ENCODE measurements at regions not wholly inside any gene's neighbourhood (a gene's known extent, or its start where the extent isn't known, plus 50 kb on each side); places are given as distances from the start of the nearest gene placed in this dataset.

- no peak for TF ChIP-seq CTCF (IDR thresholded peaks at IDR 0.05; ENCODE audit: poor library complexity)
- Histone ChIP-seq H3K27me3 (no peaks in the 10 kb centered on the region), H3K79me2 (no peaks in the 10 kb centered on the region), H3K4me2 (no peak overlapping the region), H3K4me3 (no peak overlapping the region), H3K36me3 (replicated peaks; ENCODE audit: insufficient read depth, low read depth) (no peaks in the 10 kb centered on the region), H3K9me3 (ENCODE audit: low read depth) (no peaks in the 10 kb centered on the region), H3K9me2 (replicated peaks; ENCODE audit: insufficient read depth) (no peaks in the 10 kb centered on the region), H3K4me1 (ENCODE audit: insufficient read depth) (no peaks in the 10 kb centered on the region), H4K20me1 (ENCODE audit: insufficient read depth, poor library complexity, severe bottlenecking) (no peaks in the 10 kb centered on the region), H2AFZ (no peak overlapping the region), H3K27ac (no peak overlapping the region)
- DNase-seq (ENCODE audit: low spot score) = no peak
- 78% methylated on average over 3 of the region's 3 CpGs for WGBS (ENCODE audit: low lambda C conversion rate, missing lambda C conversion rate)
These were observed 121.7 kb upstream of the TPM1 start for GRCh38 chr15:62920682-62921502.

GRCh38 chr15:62922514-62922913 is 120.0 kb upstream of the TPM1 start:
- Histone ChIP-seq H2AFZ (no peak overlapping the region), H3K36me3 (replicated peaks; ENCODE audit: insufficient read depth, low read depth) (no peaks in the 10 kb centered on the region), H3K4me3 (no peak overlapping the region), H3K27ac (no peak overlapping the region), H3K4me1 (ENCODE audit: insufficient read depth) (no peaks in the 10 kb centered on the region), H3K27me3 (no peaks in the 10 kb centered on the region), H4K20me1 (ENCODE audit: insufficient read depth, poor library complexity, severe bottlenecking) (no peaks in the 10 kb centered on the region), H3K79me2 (no peaks in the 10 kb centered on the region), H3K9me3 (ENCODE audit: low read depth) (no peaks in the 10 kb centered on the region), H3K4me2 (no peak overlapping the region), H3K9me2 (replicated peaks; ENCODE audit: insufficient read depth) (no peaks in the 10 kb centered on the region)
- 83% methylated on average over 3 of the region's 3 CpGs for WGBS (ENCODE audit: low lambda C conversion rate, missing lambda C conversion rate)
- no peak for DNase-seq (ENCODE audit: low spot score)
- TF ChIP-seq CTCF (IDR thresholded peaks at IDR 0.05; ENCODE audit: poor library complexity) = no peak
- TF ChIP-seq EZH2 (IDR thresholded peaks at IDR 0.05; ENCODE audit: borderline replicate concordance) = no peak
- TF ChIP-seq EZH2phosphoT487 (IDR thresholded peaks at IDR 0.05; ENCODE audit: low read depth, severe bottlenecking, unreplicated experiment) = no peak

GRCh38 chr15:62925875-62926274 is 116.7 kb upstream of the TPM1 start:
- Histone ChIP-seq H3K79me2 (no peaks in the 10 kb centered on the region), H3K4me2 (no peak overlapping the region), H3K4me3 (no peak overlapping the region), H2AFZ (no peak overlapping the region), H4K20me1 (ENCODE audit: insufficient read depth, poor library complexity, severe bottlenecking) (no peaks in the 10 kb centered on the region), H3K9me3 (ENCODE audit: low read depth) (no peaks in the 10 kb centered on the region), H3K27me3 (no peaks in the 10 kb centered on the region), H3K4me1 (ENCODE audit: insufficient read depth) (no peaks in the 10 kb centered on the region), H3K36me3 (replicated peaks; ENCODE audit: insufficient read depth, low read depth) (no peaks in the 10 kb centered on the region), H3K9me2 (replicated peaks; ENCODE audit: insufficient read depth) (no peaks in the 10 kb centered on the region), H3K27ac (no peak overlapping the region)
- DNase-seq (ENCODE audit: low spot score) = no peak
- TF ChIP-seq EZH2 (IDR thresholded peaks at IDR 0.05; ENCODE audit: borderline replicate concordance) = no peak
- TF ChIP-seq CTCF (IDR thresholded peaks at IDR 0.05; ENCODE audit: poor library complexity) = no peak
- TF ChIP-seq EZH2phosphoT487 (IDR thresholded peaks at IDR 0.05; ENCODE audit: low read depth, severe bottlenecking, unreplicated experiment) = no peak
- 93% methylated on average over 8 of the region's 8 CpGs for WGBS (ENCODE audit: low lambda C conversion rate, missing lambda C conversion rate)
